GM18868 (cell line): ENCODE measurements at regions not wholly inside any gene's neighbourhood (a gene's known extent, or its start where the extent isn't known, plus 50 kb on each side); places are given as distances from the start of the nearest gene placed in this dataset.
A peak's percentile ranks its signal among the peaks of the same experiment; 100 is the strongest.
"Not testable (repeated sequence)": the region's sequence is repeated elsewhere in the genome, so short reads cannot be mapped to it uniquely, and the experiment has no call there.

Source experiments
- ATAC-seq: cut with Tn5 transposase; IDR thresholded peaks from one replicate; pipeline ENCODE4 v1.9.1; 2021; ENCODE audit warnings: mild to moderate bottlenecking, moderate library complexity; ENCODE audit not compliant: unreplicated experiment

- ATAC-seq: no peak
Measured at GRCh38 chr14:58979325-58979724, 209.1 kb upstream of the DAAM1 start.

- no peak for ATAC-seq
Measured at GRCh38 chr14:58981840-58982239, 206.6 kb upstream of the DAAM1 start.

DNA sequence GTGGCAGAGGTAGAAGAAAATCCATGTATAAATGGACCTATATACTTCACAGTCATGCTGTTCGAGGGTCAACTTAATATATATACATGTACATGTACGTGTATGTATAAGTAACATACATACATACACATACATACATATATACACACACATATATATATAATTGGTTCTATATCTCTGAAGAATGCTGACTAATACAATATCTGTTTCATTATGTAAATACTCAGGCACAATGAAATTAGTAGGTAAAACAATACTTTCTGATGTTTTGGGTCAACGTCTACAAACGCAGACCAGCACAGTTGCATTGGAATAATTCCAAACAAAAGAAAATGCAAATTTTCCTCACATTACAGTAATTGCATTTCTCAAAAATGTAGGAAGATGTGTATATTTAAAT is 202.7 kb upstream of the DAAM1 start:
- ATAC-seq: no peak

DNA sequence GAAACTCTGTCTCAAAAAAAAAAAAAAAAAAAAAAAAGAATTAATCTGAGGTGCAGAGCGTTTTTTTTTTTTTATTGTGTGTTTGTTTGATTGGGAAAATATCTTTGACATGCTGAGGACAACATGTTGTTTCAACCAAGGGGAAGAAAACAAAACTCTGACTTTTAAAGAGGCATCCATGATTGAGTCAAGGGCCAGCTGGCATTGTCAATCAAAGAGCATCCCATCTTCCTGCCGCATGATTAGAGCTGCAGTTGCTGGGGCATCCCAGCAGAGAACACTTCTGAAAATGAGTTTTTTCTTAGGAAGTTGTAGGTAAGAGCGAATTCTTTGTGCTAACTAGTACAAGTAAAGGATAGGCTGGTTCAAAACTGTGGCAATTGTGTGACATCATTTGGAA is 200.9 kb upstream of the DAAM1 start:
- ATAC-seq: no peak

GRCh38 chr14:58992935-58993334 is 195.5 kb upstream of the DAAM1 start:
- ATAC-seq: no peak

- no peak for ATAC-seq
Measured at GRCh38 chr14:58994130-58994529, 194.3 kb upstream of the DAAM1 start.

GRCh38 chr14:59004012-59004411 is 184.5 kb upstream of the DAAM1 start:
- ATAC-seq: no peak

DNA sequence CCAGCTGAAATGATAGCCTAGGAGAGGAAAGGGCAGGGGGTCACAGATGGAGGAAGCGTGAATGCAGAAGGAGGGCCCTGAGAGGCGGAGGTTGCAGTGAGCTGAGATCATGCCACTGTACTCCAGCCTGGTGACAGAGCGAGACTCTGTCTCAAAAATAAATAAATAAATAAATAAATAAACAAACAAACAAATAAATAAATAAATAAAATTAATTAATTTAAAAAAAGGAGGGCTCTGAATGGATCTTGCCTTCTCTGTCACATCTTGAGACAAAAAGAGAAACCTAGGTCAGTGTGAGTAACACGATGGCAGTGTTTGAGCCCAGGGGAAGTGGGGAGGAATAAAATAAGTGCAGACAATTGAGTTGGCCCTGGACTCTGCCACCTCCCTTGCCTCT is 182.3 kb upstream of the DAAM1 start:
- ATAC-seq: not testable (repeated sequence)

DNA sequence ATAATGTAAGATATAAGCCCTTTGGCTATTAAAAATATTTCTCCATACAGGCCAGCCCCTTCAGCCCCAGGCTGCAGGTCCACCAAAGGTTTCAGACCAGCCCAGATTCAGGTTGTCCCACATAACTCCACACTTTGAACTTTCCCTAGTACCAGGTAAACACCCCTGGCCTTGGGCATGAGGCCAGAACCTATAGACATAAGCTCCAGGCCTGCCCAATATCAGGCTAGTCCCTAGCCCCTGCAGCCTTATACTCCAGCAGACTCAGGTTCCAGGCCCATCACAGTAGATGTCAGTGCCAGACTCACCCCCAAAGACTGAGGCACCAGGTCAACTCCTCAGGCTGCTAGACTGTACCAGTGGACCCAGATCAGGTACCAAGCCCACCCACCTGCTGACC is 178.5 kb upstream of the DAAM1 start:
- ATAC-seq: no peak

GRCh38 chr14:59013672-59014298 is 174.7 kb upstream of the DAAM1 start:
- no peak for ATAC-seq

DNA sequence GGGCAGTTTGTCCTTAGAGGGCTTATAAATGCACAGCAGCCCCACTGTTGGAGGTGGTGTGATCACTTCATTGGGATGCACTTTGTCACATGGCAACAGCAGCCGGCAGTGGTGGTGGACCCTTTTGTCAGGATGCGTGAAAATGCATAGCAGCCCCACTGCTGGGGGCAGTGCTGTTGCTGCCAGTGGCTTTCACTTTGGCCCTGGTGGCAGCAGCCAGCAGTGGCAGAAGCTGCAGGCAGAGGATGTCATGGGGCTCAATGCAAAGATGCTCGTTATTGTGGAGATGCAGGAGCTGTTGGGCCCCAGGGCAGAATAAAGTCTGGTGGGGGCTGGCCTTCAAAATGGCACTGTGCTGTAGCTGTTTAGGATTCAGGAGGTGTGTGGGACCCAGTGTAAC is 173.0 kb upstream of the DAAM1 start:
- ATAC-seq: no peak

- no peak for ATAC-seq
Measured at GRCh38 chr14:59017285-59017965, 171.0 kb upstream of the DAAM1 start.

GRCh38 chr14:59018460-59018859 is 170.0 kb upstream of the DAAM1 start:
- no peak for ATAC-seq

DNA sequence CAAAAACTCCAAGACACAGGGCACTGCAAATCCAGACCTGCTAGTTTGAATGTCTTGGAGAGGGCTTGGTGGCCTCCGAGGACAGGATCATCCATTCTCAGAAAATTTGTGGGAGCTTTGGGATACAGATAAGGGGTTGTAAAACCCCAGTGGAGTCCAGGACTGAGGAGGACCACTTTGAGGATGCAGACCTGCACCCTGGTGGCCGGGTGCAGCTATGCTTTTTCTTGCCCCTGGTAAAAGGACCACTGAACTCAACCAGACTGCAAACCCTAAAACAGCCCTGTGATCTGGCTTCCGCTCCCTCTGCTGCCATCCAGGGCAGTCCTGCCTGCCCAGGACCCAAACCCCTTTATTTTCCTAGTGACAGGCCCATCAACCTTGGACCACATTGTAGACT is 169.5 kb upstream of the DAAM1 start:
- no peak for ATAC-seq

- peak; percentile 60 for ATAC-seq
Measured at GRCh38 chr14:59020382-59020781, 168.1 kb upstream of the DAAM1 start.

GRCh38 chr14:59022144-59022543 is 166.3 kb upstream of the DAAM1 start:
- ATAC-seq: peak; percentile 38

DNA sequence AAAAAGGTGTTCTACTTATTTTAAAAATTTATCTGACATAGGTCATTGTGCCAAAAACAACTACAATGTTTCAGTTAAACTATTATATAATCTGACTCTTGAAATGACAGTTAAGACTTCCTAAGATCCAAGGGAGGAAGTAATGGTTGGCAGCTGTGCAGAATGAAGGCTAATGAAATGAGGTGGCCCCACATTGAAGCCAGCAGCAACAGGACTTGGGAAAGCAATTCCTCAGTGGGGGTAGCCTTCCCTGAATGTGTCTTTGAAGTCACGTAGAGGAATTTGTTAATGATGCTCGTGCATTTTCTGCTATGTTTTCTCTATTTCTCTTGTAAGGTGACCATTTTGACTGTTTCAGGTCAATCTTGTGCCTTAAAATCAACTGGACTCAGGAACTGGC is 162.4 kb upstream of the DAAM1 start:
- ATAC-seq: no peak

GRCh38 chr14:59026640-59027039 is 161.8 kb upstream of the DAAM1 start:
- not testable (repeated sequence) for ATAC-seq

GRCh38 chr14:59028476-59029202 is 159.8 kb upstream of the DAAM1 start:
- ATAC-seq: peak; percentile 98

- no peak for ATAC-seq
Measured at GRCh38 chr14:59032826-59033225, 155.6 kb upstream of the DAAM1 start.

GRCh38 chr14:59036134-59036533 is 152.3 kb upstream of the DAAM1 start:
- ATAC-seq: no peak

DNA sequence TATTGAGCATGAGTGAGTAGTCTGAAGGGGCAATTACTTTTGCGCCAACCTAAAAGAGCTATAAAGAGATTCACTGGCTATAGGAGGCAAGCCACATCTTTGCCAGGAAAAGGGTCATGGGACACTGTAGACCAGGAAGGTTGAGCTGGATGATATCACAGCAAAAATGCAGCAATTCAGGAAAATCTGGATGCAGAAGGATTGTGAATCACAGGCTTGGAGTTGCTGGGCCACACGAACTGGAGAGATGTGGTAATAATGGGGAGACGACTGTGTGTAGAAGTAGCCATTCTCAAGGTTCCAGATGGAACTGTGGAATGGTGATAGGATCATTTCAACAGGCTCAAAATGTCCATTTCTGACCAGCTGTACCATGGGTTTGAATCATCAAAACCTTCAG is 151.4 kb upstream of the DAAM1 start:
- ATAC-seq: no peak
